NCI-H1694 (cell line): ENCODE measurements at regions not wholly inside any gene's neighbourhood (a gene's known extent, or its start where the extent isn't known, plus 50 kb on each side); places are given as distances from the start of the nearest gene placed in this dataset.

Experiments used
- DNase-seq: peaks from one replicate; lab custom pipeline; 2025; lab: John Stamatoyannopoulos, UW

DNA sequence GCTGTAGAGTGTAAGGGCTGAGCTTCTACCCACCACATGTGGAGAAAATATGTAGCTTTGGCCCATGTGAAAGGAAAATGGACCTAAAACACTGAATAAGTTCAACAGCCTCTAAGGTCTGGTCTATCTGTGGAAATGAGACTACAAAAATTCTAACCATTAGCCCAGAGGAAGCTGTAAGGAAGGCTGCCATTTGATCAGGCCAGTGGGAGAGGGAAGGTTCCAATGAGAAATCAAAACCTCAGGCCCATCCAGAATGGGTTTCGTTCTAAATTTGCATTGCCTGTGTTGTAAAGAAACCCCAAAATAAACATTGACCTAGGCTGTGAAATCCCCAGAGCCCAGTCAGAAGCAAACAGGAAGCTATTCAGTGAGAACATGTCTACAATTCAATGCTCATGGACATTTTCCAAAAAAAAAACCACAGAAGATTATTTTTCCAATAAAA, 320.4 kb upstream of the SLC7A11 start:
- no peak for DNase-seq

DNA sequence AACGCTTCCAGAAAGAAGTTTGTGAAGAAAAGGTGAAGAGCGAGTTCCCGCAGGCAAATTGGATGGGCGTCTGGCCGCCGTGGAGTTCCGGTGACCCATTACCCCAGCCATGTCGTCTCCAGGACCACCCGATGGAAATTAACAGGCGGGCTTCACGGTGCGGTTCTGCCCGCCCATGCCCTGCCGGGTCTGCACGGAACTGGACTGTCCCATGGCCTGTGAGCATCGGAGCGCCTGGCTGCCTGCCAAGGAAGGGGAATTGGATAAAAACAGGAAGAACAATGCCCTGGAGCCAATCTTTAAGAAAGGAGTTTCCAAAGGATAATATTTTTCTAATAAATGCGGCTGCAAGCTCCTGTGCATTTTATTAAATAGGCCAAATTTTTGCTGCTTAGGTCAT, 319.8 kb upstream of the SLC7A11 start:
- DNase-seq: no peak

DNA sequence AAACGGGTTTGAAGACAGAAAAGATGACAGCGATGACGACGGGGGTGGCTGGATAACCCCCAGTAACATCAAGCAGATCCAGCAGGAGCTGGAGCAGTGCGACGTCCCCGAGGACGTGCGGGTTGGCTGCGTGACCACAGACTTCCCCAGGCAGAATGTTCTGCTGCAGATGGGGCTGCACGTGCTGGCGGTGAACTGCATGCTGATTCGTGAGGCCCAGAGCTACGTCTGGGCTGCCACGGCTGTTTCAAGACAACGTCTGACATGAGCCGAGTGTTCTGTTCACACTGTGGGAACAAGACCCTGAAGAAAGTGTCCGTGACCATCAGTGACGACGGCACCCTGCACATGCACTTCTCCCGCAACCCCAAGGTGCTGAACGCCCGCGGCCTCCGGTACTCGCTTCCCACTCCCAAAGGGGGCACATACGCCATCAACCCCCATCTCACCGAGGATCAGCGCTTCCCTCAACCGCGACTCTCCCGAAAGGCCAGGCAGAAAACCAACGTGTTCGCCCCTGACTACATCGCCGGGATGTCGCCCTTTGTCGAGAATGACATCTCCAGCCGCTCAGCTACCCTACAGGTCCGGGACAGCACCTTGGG, 319.2 kb upstream of the SLC7A11 start:
- no peak for DNase-seq

DNA sequence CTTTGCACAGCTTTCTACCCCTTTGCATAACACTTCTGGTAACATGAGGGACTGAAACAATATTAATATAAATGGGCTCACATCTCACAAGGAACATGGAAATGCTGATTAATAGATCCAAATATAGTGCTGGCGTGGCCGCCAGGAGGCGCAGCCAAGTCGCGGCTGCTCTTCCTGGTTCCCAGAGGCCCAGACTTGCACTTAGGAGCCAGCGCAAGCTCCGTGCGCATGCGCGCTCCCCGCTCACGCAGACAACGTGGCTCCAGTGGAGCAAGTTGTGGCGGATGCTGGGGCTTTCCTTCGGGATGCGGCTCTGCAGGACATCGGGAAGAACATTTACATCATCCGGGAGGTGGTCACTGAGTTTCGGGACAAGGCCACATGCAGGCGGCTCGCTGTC, 318.3 kb upstream of the SLC7A11 start:
- DNase-seq: no peak

DNA sequence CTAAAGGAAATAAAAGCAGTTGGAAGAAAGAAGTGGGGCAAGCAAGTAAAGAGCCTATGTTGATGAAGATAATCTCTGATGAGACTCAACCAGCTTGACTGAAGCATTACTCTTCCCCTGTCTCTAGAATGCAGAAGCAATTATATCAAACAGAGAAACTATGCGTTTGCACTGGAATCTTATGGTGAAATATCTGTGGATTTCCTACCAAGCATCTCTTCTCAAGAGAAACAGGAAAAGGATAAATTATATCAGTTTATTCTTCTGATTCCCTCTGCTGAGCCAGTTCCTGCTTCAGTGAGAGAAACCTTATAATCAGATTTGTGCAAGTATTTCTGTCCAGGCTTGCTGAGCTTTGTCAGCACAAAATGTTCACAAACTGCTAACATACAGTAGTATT, 316.7 kb upstream of the SLC7A11 start:
- DNase-seq: no peak

DNA sequence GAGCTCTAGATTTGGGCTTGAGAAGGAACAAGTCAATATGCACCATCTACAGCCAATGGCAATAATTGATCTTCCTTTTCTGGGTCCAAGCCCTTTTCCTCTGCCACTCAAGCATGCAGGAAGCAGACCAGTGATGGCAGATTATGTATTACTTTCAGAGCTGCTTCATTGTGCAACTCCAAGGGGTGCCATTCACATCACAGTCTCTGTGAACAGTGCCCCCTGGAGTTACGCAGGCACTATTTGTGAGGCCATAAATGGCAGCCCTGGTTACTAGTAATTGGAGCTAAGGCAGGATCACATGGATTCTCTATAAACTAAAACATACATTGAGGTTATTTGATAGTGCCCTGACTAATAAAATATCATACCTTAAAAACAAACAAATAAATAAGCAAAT, 313.4 kb upstream of the SLC7A11 start:
- no peak for DNase-seq

DNA sequence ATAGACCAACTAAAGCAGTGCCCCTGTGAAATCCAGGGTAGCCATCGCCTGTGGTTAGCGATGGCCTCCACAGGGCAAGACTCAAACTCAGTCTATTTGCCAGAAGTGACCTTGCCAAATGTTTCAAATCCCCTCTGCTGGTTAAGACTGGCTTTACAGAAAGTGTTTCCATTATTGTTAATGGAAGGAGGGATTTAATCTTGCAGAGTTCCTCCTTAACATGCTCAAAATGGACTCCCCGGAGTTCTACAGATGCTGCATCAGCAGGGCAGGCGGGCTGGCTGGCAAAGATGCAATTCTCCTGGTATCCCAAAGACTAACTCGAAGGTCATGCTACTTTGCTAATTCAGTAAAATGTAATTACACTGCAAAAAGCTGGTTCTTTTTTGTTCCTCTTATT, 313.0 kb upstream of the SLC7A11 start:
- DNase-seq: no peak

DNA sequence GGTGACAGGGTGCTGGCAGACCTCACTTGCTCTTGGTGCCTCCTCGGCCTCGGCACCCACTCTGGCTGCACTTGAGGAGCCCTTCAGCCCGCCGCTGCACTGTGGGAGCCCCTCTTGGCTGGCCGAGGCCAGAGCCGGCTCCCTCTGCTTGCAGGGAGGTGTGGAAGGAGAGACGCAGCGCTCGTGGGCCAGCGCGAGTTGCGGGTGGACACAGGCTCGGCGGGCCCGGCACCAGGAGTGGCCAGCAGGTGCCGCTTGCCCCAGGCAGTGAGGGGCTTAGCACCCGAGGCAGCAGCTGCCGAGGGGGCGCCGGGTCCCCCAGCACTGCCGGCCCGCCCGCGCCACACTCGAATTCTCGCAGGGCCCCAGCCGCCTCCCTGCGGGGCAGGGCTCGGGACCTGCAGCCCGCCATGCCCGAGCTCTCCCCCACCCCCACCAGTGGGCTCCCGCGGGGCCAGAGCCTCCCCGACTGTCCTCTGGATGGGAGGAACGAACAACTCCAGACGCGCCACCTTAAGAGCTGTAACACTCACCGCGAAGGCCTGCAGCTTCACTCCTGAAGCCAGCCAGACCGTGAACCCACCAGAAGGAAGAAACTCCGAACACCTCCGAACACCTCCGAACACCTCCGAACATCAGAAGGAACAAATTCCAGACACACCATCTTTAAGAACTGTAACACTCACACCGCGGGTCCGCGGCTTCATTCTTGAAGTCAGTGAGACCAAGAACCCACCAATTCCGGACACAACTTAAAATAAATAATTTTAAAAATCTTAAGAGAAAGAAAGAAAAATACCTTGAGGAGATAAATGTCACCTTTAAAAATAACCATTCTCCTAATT, 311.1 kb upstream of the SLC7A11 start:
- no peak for DNase-seq

DNA sequence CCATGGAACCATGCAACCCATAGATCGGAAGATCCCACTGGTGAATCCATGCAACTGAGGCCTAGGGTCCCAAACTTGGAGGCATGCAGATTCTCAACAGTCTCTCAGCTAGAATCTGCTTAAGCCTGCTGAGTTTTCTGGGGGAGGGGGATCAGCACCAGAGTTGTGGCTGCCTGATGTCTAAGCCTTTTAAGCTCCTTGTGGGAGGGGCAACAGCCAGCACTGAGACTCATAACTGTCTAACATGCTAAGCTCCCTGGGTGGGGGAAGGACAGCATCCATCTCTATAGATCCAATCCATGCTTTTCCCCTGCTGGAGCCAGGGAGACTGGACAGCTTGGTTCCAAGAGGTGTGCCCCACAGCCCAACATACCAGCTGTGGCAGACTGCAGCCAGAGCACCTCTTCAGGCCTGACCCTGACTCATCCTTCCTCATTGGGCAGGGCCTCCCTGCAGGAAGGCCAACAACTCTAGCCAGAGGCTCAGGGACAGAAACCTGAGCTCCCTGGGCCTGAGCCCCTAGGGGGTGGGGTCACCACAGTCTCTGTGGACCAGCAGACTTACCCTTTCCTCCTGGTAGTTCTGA, 300.1 kb upstream of the SLC7A11 start:
- DNase-seq: no peak

DNA sequence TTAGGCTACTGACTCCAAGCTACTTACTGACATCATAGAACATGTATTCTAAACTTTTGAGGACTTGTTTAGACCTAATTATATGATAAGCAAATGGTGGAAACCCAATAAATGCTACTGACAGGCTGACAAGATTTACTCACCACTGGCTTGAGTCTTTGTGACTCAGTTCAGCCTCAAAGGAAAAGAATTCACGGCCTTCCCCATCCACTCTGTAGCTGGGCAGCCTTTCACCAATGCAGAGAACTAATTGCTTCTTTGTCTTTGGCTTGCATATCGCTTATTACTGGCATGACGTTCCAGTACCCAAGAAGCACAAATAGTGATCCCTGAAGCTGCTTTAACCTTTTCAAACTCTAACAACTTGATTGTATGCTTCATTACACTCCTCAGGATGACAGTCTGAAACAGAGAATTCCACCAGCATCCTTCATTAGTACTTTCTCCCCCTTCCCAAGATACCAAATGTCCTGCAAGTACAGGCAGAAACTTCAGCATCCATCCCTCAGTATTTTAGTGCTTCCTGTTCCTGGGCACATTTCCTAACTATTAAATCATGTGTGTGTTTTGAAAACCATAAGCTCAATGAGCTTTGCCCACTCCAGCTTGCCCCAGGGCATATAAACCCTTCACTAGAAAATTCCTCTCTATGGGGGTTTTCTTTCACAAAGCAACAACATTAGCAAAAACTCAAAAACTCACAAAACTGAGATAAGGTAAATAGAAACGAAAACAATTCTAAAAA, 298.1 kb upstream of the SLC7A11 start:
- no peak for DNase-seq

DNA sequence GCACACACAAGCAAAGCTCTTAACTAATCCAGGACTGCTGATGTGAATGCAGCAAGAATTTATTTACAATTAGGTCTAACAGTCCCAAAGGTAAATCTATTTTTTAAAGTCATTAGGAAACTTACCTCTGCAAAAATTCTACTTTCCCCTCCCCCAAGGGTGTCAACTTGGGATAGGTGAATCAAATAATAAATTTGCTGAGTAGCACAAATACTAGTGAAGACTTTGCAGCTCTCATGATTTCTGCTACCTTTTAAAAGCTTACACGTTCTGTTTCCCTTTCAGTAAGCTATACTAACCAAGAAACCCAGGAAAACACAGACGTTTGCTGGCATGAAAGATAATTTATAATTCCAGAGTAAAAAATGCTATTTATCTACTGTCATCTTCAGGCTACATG, 296.6 kb upstream of the SLC7A11 start:
- no peak for DNase-seq

DNA sequence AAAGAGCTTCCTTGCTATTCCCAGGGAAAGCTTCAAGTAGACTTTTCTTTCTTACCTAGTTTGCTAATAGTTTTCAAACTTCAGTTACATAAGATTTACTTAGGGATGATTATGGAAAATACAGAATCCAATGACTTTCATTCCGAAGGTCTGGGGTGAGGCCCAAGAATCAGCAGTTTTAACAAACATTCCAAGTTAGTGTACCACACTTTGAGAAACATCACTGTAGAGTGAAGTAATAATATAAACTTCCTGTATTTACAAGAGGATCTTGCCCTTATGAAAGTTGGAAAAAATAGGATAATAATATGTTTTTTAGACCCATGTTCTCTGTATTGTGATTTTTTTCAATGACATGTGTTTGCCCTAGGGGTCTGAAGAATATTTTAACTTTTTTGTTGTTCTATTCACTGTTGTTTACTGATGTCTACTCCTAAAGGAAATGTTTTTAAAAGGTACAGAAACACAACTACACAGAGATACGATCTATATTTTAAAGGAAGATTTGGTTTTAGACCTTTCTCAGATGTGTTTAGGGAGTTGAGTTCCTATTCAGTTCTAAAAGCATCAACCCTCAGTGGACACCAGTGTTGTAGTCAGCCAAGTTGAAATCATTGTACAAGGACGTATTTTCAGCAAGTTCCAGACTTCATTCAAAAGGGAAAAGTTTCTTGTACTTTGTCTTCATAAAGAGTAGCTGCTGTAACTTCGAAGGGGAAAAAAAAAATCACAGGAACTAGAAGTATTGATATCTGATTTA, 295.8 kb upstream of the SLC7A11 start:
- DNase-seq: no peak

DNA sequence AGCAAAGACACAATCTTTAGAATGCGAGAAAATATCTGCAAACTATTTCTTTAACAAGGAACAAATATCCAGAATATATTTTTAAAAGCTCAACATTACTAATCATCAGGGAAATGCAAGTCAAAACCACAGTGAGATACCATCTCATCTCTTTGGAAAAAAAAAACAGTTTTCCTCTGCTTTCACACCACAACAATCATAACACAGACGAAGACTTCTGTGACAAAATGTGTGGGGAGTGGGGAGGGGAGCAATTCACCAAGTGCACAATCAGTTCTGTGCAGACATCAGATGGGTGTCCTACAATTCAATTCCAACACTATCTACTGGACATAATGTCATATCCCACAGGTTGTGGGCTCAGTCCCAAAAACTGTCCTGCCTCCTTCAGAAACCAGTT, 293.2 kb upstream of the SLC7A11 start:
- no peak for DNase-seq

DNA sequence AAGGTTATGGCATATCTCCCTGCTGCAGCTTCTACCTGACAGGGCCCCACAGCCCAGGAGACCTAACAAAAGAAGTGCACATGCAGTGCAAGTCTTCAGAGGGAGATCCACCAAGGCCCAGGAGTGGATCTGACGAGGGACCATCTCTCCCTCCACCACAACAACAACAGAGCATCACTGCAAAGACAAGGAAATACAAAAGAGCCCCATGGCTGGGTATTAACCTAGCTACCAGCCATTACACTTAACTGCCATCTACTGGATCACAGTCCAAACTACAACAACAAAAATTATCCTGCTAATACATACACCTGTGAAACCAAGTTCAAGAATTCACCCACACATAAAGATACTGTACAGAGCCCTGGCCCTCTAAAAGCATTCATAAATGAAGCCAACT, 280.2 kb upstream of the SLC7A11 start:
- DNase-seq: no peak

DNA sequence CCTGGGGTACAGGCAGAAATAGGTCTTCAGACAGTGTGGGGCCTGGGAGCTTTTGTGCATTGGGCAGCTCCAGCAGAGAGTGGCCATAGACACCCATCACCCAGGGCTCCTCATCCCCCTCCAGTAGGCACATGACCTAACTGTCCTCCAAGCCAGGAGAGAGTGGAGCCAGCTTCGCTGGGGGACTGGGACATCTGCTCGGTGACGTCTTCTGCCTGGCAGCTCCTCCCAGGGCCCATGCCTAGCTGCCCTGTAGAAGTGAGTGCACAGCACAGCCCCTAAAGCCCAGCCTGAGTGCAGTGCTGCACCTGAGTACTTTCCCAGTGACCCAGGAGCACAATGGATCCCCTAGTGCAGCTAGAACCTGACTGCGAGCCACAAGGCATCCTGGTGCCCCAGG, 279.7 kb upstream of the SLC7A11 start:
- DNase-seq: no peak

DNA sequence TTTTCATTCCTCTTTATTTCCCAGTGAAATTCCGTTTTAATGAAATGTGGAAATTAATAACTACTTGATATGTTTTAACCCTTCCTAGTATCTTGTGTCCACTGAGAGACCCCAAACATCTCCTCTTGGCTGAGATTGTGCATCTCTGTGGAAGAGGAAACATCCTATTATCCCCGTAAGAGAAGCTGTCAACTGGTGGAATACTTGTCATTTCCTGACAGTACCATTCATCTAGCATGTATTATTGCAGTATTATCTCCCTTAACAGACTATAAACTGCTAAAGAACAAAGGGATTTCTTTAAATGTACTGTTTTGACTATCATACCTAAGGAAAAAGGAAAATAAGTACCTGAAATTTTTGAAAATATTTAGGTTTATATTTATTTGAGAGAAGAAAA, 277.3 kb upstream of the SLC7A11 start:
- no peak for DNase-seq

DNA sequence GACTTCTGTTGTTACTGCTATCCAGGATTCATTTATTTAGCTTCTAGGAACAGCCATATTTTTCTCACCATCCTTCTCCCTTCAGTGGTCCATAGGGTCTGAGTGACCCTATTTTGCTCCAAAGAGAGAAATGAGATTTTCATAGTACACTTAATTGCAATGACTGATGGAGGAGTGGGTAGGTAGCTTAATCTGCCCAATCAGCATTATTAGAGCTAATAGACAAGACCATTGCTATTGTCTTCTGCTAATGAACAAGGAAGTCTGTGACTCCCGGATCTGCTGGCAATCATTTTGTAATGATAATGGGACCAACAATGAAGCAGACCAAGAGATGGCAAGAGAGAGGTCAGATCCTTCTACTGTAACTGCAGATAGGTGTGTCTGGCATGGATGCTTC, 271.4 kb upstream of the SLC7A11 start:
- no peak for DNase-seq

DNA sequence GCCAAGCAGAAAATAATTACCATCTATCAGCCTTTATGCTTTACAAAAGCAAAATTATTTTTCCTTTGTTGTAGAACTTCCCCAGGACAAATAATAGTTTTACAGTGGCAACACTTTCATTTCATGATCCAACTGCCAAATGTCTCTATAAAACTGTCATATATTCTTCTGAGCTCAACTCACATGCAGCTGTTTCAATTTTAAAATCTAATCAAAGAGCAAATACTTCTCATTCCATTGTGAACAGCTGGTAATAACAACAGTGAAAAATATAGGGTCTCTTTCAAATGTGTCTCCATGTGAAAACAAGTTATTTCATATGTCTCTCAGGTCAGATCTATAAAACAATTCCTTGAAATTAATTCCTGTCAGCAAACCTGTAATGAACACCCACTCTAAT, 270.6 kb upstream of the SLC7A11 start:
- DNase-seq: no peak

DNA sequence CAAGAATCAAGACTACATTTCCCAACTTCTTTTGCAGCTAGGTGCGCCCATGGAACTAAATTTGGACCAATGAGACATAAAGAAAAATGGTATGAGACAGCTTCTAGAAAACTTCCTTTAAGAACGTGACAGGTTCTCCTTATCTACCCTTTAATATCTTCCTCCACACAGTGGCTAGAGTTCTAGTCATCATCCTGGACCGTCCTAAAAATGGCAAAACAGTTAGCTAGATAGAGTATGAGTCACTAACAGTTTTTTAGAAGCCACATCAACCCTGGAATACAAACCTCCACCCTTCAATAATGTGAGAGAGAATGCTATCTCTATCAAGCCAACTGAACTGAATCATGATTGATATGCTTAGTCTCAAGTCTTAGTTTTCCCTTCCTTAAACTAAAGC, 267.9 kb upstream of the SLC7A11 start:
- DNase-seq: no peak

DNA sequence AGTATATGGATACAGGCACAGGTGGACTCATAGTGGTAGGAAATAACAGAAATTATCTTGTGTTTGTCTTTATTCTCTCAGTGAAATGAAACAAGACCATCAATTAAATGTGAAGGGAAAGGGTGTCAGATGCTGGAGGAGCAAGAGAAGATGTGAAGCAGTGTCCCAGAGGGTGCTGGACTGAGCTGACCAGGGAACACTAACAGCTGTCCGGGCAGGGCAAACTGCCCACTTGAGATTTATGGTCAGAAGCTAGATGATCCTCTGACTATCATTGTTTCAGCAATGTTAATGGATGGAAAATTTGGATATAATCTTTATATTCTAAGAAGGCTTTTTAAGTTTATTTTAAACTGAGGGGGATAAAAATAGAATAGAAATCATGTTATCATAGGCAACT, 267.2 kb upstream of the SLC7A11 start:
- DNase-seq: no peak

DNA sequence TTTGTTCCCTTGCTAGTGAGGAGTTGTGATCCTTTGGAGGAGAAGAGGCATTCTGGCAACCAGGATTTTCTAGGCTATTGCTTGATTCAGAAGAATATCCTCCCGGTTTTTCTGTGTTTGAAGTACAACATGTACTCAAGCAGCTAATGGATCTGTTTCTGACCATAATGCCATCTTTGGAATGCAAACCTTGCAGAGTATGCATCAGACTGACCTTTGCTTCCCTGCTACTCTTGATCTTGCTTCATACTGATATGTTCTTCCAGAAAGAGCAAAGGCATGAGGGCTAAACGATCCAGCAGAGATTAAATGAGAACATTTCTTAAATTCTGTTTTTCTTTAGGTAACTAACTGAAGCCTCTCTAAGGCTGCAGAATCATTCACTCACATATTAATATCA, 265.4 kb upstream of the SLC7A11 start:
- DNase-seq: no peak

DNA sequence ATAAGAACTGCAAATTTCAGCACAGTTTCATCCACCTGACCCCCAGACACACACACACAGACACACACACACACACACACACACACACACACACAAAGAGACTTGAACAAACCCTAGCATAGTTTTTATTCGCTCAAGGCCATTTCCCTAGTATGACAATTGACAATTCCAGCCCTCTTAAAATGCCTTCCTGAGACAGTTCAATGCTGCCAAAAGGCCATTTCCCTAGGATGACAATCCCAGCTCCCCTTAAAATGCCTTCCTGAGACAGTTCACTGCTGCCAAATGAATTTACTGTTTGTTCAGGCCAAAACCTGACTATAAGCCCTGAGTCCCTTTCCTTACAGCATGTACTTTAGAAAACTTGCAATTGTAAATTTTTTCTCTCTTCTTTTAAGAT, 259.5 kb upstream of the SLC7A11 start:
- DNase-seq: no peak
